AG04449 (cell line): ENCODE measurements at regions not wholly inside any gene's neighbourhood (a gene's known extent, or its start where the extent isn't known, plus 50 kb on each side); places are given as distances from the start of the nearest gene placed in this dataset.

Experiments used
- CTCF ChIA-PET: fragments of 350-600 bp; formaldehyde crosslinking; extraction: SDS; loops from one replicate; lab custom pipeline; 2021; ENCODE audit warnings: antibody characterized with exemption; lab: Yijun Ruan, JAX
- POLR2A ChIA-PET: fragments of 400-600, 350-600 bp; formaldehyde crosslinking; extraction: SDS; loops from one replicate; lab custom pipeline; 2020; ENCODE audit warnings: antibody characterized with exemption, inconsistent platforms; lab: Yijun Ruan, JAX
- DNase-seq: peaks from one replicate; pipeline ENCODE4 v3.0.0-alpha.2; 2010; ENCODE audit warnings: low read depth, low spot score
- H3K4me3 ChIP-seq: 2 replicates; pipeline ENCODE4 v1.5.1; 2011; ENCODE audit warnings: low read depth, mild to moderate bottlenecking, control low read depth, low read length
- CTCF ChIP-seq: IDR thresholded peaks from one replicate; pipeline ENCODE4 v1.5.1; 2011; ENCODE audit warnings: mild to moderate bottlenecking, moderate library complexity, low read length, control low read depth, inconsistent platforms; ENCODE audit not compliant: insufficient read depth; ENCODE audit errors: missing control alignments

DNA sequence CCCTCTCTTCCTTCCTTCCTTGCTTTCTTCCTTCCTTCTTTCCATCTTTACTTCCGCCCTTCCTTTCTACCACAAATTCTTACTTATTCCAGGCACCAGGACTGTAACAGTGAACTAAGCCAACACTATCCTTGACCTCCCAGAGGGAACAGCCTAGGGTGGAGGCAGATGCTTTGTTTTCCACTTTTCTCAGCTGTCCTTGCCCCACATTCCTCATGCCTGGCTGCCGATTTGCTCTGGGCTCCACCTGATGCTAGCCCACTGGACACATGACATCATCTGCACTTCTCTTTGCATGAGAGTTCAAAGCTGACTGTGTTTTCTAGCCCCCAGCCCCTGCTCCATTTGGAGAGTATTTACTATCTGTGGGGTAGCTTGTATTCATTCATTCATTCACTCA, 283.0 kb downstream of the MAF start:
- ChIA-PET POLR2A (no interaction called here), CTCF (no interaction called here)
- no peak overlapping the region for H3K4me3 ChIP-seq
- TF ChIP-seq CTCF: no peak
- no peak for DNase-seq

- POLR2A ChIA-PET: no interaction called here
- TF ChIP-seq CTCF: no peak
Observed at GRCh38 chr16:79317026-79317425, 283.5 kb downstream of the MAF start.

DNA sequence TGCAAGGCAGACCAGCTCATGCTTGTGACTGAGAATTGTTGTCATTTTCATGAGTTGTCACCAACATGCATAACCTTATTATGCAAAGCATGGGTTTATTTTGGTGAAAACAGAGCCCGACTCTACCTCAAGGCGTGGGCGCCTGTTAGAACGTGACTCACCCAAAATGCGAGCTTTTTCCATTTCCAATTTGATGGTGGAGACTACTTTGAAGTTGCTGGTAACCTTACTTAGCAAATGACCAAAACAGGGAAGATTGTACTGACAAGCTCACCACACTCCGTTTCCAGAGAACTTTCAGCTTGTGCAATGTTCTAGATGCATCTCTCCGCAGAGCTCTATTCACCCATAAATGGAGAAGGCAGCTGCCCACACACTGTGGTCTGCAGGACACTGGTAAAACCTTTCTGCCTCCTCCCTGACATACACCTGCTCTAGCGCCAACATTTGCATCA, 284.5 kb downstream of the MAF start:
- POLR2A ChIA-PET: no interaction called here
- H3K4me3 ChIP-seq: no peak overlapping the region
- no peak for DNase-seq
- no peak for TF ChIP-seq CTCF
- CTCF ChIA-PET: no interaction called here

More at GRCh38 chr16:79317026-79317425, 283.5 kb downstream of the MAF start:
- no peak for DNase-seq
- CTCF ChIA-PET: no interaction called here
- H3K4me3 ChIP-seq: no peak overlapping the region

- CTCF ChIA-PET: no interaction called here
- no peak for TF ChIP-seq CTCF
- no peak overlapping the region for H3K4me3 ChIP-seq
- POLR2A ChIA-PET: no interaction called here
- no peak for DNase-seq
Observed at GRCh38 chr16:79312502-79312901, 288.0 kb downstream of the MAF start.

- no peak for TF ChIP-seq CTCF
- POLR2A ChIA-PET: no interaction called here
- no peak for DNase-seq
- H3K4me3 ChIP-seq: no peak overlapping the region
- CTCF ChIA-PET: no interaction called here
Observed at GRCh38 chr16:79310710-79311109, 289.8 kb downstream of the MAF start.

- no peak for TF ChIP-seq CTCF
- no peak for DNase-seq
- ChIA-PET POLR2A (no interaction called here), CTCF (no interaction called here)
- no peak overlapping the region for H3K4me3 ChIP-seq
Observed at GRCh38 chr16:79309606-79310005, 290.9 kb downstream of the MAF start.

GRCh38 chr16:79307214-79307613, 293.3 kb downstream of the MAF start:
- no peak overlapping the region for H3K4me3 ChIP-seq
- no peak for DNase-seq
- ChIA-PET POLR2A (no interaction called here), CTCF (no interaction called here)
- no peak for TF ChIP-seq CTCF
